ENCODE measurements at regions not wholly inside any gene's neighbourhood (a gene's known extent, or its start where the extent isn't known, plus 50 kb on each side); places are given as distances from the start of the nearest gene placed in this dataset.

DNA sequence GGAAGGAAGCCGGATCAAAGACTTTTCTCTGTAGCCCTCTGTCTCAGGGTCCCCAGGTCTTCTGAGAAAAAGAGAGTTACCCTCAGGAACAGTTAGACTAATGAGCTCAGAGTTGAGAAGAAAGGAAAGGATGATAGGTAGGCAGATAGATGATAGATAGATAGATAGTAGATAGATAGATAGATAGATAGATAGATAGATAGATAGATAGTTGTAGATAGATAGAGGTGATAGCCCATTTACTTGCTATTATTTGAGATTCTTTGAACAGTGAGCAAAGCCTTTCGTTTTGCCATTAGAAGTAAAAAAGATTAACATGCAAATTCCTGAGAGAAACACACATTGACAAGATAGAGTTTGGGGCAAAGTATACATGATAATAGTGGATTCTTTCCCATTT is 86.9 kb upstream of the KIT start:
- TF ChIP-seq, protein P1, sequence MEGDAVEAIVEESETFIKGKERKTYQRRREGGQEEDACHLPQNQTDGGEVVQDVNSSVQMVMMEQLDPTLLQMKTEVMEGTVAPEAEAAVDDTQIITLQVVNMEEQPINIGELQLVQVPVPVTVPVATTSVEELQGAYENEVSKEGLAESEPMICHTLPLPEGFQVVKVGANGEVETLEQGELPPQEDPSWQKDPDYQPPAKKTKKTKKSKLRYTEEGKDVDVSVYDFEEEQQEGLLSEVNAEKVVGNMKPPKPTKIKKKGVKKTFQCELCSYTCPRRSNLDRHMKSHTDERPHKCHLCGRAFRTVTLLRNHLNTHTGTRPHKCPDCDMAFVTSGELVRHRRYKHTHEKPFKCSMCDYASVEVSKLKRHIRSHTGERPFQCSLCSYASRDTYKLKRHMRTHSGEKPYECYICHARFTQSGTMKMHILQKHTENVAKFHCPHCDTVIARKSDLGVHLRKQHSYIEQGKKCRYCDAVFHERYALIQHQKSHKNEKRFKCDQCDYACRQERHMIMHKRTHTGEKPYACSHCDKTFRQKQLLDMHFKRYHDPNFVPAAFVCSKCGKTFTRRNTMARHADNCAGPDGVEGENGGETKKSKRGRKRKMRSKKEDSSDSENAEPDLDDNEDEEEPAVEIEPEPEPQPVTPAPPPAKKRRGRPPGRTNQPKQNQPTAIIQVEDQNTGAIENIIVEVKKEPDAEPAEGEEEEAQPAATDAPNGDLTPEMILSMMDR (IDR thresholded peaks at IDR 0.05): no peak
- no peak for TF ChIP-seq POLR2A (IDR thresholded peaks at IDR 0.05; ENCODE audit: low read depth)
- TF ChIP-seq POLR2AphosphoS5 (IDR thresholded peaks at IDR 0.05): no peak
- no peak for TF ChIP-seq EP300 (IDR thresholded peaks at IDR 0.05)
